Loucy (cell line): ENCODE measurements at regions not wholly inside any gene's neighbourhood (a gene's known extent, or its start where the extent isn't known, plus 50 kb on each side); places are given as distances from the start of the nearest gene placed in this dataset.

Source experiments
- H2AFZ ChIP-seq: fragments of 200-600 bp; sonication (generic); 2 replicates; pipeline ENCODE4 v1.6.0; 2016; ENCODE audit warnings: antibody characterized with exemption, mild to moderate bottlenecking, low read length, moderate library complexity
- H3F3A ChIP-seq: fragments of 200-600 bp; 2 replicates; pipeline ENCODE4 v1.6.0; 2016; ENCODE audit warnings: antibody characterized with exemption, low read depth, mild to moderate bottlenecking
- H3K27me3 ChIP-seq: fragments of 200-600 bp; sonication (generic); 2 replicates; pipeline ENCODE4 v1.6.1; 2014; ENCODE audit warnings: low read length, mild to moderate bottlenecking; ENCODE audit not compliant: insufficient read depth, poor library complexity, severe bottlenecking
- H3K36me3 ChIP-seq: fragments of 200-600 bp; sonication (generic); 2 replicates; pipeline ENCODE4 v1.6.1; 2016; ENCODE audit warnings: low read length; ENCODE audit not compliant: insufficient read depth
- H3K4me1 ChIP-seq: fragments of 200-600 bp; sonication (generic); 2 replicates; pipeline ENCODE4 v1.5.1; 2014; ENCODE audit warnings: low read length, mild to moderate bottlenecking; ENCODE audit not compliant: insufficient read depth, poor library complexity, severe bottlenecking
- H3K4me2 ChIP-seq: fragments of 200-600 bp; sonication (generic); 2 replicates; pipeline ENCODE4 v1.6.0; 2014; ENCODE audit warnings: antibody characterized with exemption, low read length, low read depth, mild to moderate bottlenecking; ENCODE audit not compliant: poor library complexity, severe bottlenecking
- H3K4me3 ChIP-seq: fragments of 200-600 bp; sonication (generic); 2 replicates; pipeline ENCODE4 v1.5.1; 2014; ENCODE audit warnings: low read length, mild to moderate bottlenecking, mixed read lengths; ENCODE audit not compliant: poor library complexity, severe bottlenecking
- H3K79me2 ChIP-seq: fragments of 200-600 bp; sonication (generic); 2 replicates; pipeline ENCODE4 v1.6.1; 2014; ENCODE audit warnings: low read length; ENCODE audit not compliant: insufficient read depth
- H3K9ac ChIP-seq: fragments of 200-600 bp; sonication (generic); 2 replicates; pipeline ENCODE4 v1.6.0; 2014; ENCODE audit warnings: mild to moderate bottlenecking, low read depth, low read length, moderate library complexity; ENCODE audit not compliant: poor library complexity, severe bottlenecking
- H3K9me2 ChIP-seq: fragments of 200-600 bp; sonication (generic); replicated peaks from 2 replicates; pipeline ENCODE4 v1.6.1; 2016; ENCODE audit warnings: low read depth, low read length, mixed read lengths
- H3K9me3 ChIP-seq: fragments of 200-600 bp; sonication (generic); 2 replicates; pipeline ENCODE4 v1.6.1; 2014; ENCODE audit warnings: mild to moderate bottlenecking, antibody characterized with exemption, low read length, low read depth; ENCODE audit not compliant: insufficient read depth
- H4K20me1 ChIP-seq: fragments of 200-600 bp; sonication (generic); 2 replicates; pipeline ENCODE4 v1.6.0; 2014; ENCODE audit warnings: antibody characterized with exemption, low read length, mild to moderate bottlenecking; ENCODE audit not compliant: insufficient read depth, poor library complexity, severe bottlenecking
- CTCF ChIP-seq: fragments of 200-600 bp; sonication (generic); conservative IDR thresholded peaks from 2 replicates; pipeline ENCODE4 v1.5.1; 2014; ENCODE audit warnings: mild to moderate bottlenecking, antibody characterized with exemption, low read length
- EZH2phosphoT487 ChIP-seq: fragments of 200-600 bp; IDR thresholded peaks from 2 replicates; pipeline ENCODE4 v1.6.1; 2018; ENCODE audit warnings: antibody characterized with exemption, mild to moderate bottlenecking, moderate library complexity, borderline replicate concordance

- no peaks in the 10 kb centered on the region for H3K4me1 ChIP-seq
Observed at GRCh38 chr1:200263203-200263602, 146.6 kb downstream of the ZNF281 start.

GRCh38 chr1:200262326-200262965 lies 147.4 kb downstream of the ZNF281 start:
- Histone ChIP-seq H2AFZ (0 out of 2 replicates have a peak overlapping the region, but pooled peaks have one; percentile 26), H3K79me2 (no peaks in the 10 kb centered on the region), H3K36me3 (no peaks in the 10 kb centered on the region), H3F3A (no peaks in the 10 kb centered on the region), H3K9me3 (no peaks in the 10 kb centered on the region), H3K4me1 (no peaks in the 10 kb centered on the region), H3K4me3 (no peak overlapping the region), H3K4me2 (no peak overlapping the region), H4K20me1 (no peaks in the 10 kb centered on the region), H3K27me3 (no peaks in the 10 kb centered on the region), H3K9ac (no peak overlapping the region), H3K9me2 (no peaks in the 10 kb centered on the region)
- TF ChIP-seq EZH2phosphoT487 (no peak), CTCF (peak; percentile 40)

More at GRCh38 chr1:200263203-200263602, 146.6 kb downstream of the ZNF281 start:
- no peak overlapping the region for H2AFZ ChIP-seq
- H3K9me3 ChIP-seq, result no peaks in the 10 kb centered on the region
- H3K27me3 ChIP-seq, result no peaks in the 10 kb centered on the region
- no peak overlapping the region for H3K4me2 ChIP-seq
- no peaks in the 10 kb centered on the region for H4K20me1 ChIP-seq
- no peaks in the 10 kb centered on the region for H3K79me2 ChIP-seq
- H3K4me3 ChIP-seq, result no peak overlapping the region
- H3K9ac ChIP-seq, result no peak overlapping the region
- TF ChIP-seq EZH2phosphoT487 (no peak), CTCF (no peak)
- H3K9me2 ChIP-seq, result no peaks in the 10 kb centered on the region
- H3F3A ChIP-seq, result no peaks in the 10 kb centered on the region
- no peaks in the 10 kb centered on the region for H3K36me3 ChIP-seq

- Histone ChIP-seq H4K20me1 (no peaks in the 10 kb centered on the region), H3K79me2 (no peaks in the 10 kb centered on the region), H3F3A (no peaks in the 10 kb centered on the region), H3K9me2 (no peaks in the 10 kb centered on the region), H3K27me3 (no peaks in the 10 kb centered on the region), H3K9ac (no peak overlapping the region), H3K36me3 (no peaks in the 10 kb centered on the region), H2AFZ (no peak overlapping the region), H3K4me1 (no peaks in the 10 kb centered on the region), H3K4me3 (no peak overlapping the region), H3K9me3 (no peaks in the 10 kb centered on the region), H3K4me2 (no peak overlapping the region)
- TF ChIP-seq CTCF (no peak), EZH2phosphoT487 (no peak)
Observed at GRCh38 chr1:200260597-200261335, 149.1 kb downstream of the ZNF281 start.
